Right lobe of liver (tissue), 4 donors: ENCODE measurements at regions not wholly inside any gene's neighbourhood (a gene's known extent, or its start where the extent isn't known, plus 50 kb on each side); places are given as distances from the start of the nearest gene placed in this dataset.

Experiments
- POLR2A ChIP-seq: fragments of 450-650 bp; IDR thresholded peaks from one replicate; pipeline ENCODE4 v1.6.1; 2017; ENCODE audit warnings: antibody characterized with exemption, mild to moderate bottlenecking
- TF ChIP-seq, protein P1 (sequence below), 4 donors: fragments of 200-600 bp in 3 of 4; fragments of 450-650 bp in 1 of 4; IDR thresholded peaks; one replicate each; pipeline versions ENCODE4 v1.5.1 to v1.8.0; 2016 to 2022; ENCODE audit warnings: antibody characterized with exemption in 4 of 4, mild to moderate bottlenecking in 2 of 4
- donor health status: DM: no; HTN: no; CAD: no.
- donor health status: DM: no; HTN: no; CAD: no.
- donor health status: DM: no; HTN: yes; CAD: no.

DNA sequence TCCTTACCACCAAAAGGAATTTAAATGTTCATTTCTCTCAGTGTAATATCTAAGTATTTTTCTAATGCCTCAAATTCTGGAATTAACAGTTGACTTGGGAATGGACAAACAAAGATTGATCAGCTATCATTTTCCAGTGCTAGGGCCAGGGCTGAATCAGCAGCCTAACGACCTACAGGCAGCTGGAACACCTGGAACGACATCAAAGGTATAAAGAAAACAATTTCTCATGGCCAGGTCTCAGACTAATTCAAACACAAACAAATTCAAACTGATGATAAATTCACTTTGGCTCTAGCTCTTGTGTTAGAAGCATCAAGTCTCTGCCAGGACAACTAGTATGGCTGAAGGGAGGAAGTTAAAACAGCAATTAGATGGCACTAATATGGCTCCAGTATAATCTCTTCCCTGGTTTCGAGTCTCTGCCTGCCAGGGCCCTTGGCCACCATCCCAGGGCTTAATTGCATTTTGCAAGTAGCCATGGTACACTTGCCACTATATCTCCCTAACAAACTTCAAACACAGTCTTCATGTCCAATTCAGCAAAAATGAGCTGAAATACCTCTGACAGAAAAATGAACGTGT is 70.2 kb upstream of the FSHR start:
- TF ChIP-seq, protein P1, sequence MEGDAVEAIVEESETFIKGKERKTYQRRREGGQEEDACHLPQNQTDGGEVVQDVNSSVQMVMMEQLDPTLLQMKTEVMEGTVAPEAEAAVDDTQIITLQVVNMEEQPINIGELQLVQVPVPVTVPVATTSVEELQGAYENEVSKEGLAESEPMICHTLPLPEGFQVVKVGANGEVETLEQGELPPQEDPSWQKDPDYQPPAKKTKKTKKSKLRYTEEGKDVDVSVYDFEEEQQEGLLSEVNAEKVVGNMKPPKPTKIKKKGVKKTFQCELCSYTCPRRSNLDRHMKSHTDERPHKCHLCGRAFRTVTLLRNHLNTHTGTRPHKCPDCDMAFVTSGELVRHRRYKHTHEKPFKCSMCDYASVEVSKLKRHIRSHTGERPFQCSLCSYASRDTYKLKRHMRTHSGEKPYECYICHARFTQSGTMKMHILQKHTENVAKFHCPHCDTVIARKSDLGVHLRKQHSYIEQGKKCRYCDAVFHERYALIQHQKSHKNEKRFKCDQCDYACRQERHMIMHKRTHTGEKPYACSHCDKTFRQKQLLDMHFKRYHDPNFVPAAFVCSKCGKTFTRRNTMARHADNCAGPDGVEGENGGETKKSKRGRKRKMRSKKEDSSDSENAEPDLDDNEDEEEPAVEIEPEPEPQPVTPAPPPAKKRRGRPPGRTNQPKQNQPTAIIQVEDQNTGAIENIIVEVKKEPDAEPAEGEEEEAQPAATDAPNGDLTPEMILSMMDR (IDR thresholded peaks at IDR 0.05), result no peak
- no peak for TF ChIP-seq POLR2A
